NCI-H128 (cell line): ENCODE measurements at regions not wholly inside any gene's neighbourhood (a gene's known extent, or its start where the extent isn't known, plus 50 kb on each side); places are given as distances from the start of the nearest gene placed in this dataset.
"Not testable (repeated sequence)": the region's sequence is repeated elsewhere in the genome, so short reads cannot be mapped to it uniquely, and the experiment has no call there.

Experiments used
- DNase-seq: peaks from one replicate; lab custom pipeline; 2025; ENCODE audit not compliant: unreplicated experiment; lab: John Stamatoyannopoulos, UW

- DNase-seq = no peak
Observed at GRCh38 chr9:113664181-113664875, 200.8 kb downstream of the RGS3 start.

GRCh38 chr9:113665064-113665463 lies 201.5 kb downstream of the RGS3 start:
- no peak for DNase-seq

GRCh38 chr9:113665756-113666155 lies 202.2 kb downstream of the RGS3 start:
- no peak for DNase-seq

- no peak for DNase-seq
Observed at GRCh38 chr9:113668061-113668460, 204.5 kb downstream of the RGS3 start.

GRCh38 chr9:113669522-113670115 lies 206.1 kb downstream of the RGS3 start:
- DNase-seq = no peak

- DNase-seq = no peak
Observed at GRCh38 chr9:113673726-113674125, 202.4 kb upstream of the ZNF618 start.

GRCh38 chr9:113674436-113674835 lies 201.7 kb upstream of the ZNF618 start:
- no peak for DNase-seq

GRCh38 chr9:113675475-113675941 lies 200.6 kb upstream of the ZNF618 start:
- no peak for DNase-seq

- DNase-seq = no peak
Observed at GRCh38 chr9:113677057-113677456, 199.1 kb upstream of the ZNF618 start.

- no peak for DNase-seq
Observed at GRCh38 chr9:113677569-113677968, 198.5 kb upstream of the ZNF618 start.

GRCh38 chr9:113678119-113678858 lies 197.8 kb upstream of the ZNF618 start:
- no peak for DNase-seq

- no peak for DNase-seq
Observed at GRCh38 chr9:113678859-113679256, 197.3 kb upstream of the ZNF618 start.

- DNase-seq = peak; percentile 10
Observed at GRCh38 chr9:113682297-113682771, 193.8 kb upstream of the ZNF618 start.

GRCh38 chr9:113685636-113686035 lies 190.5 kb upstream of the ZNF618 start:
- DNase-seq = not testable (repeated sequence)

- no peak for DNase-seq
Observed at GRCh38 chr9:113687107-113687679, 188.9 kb upstream of the ZNF618 start.

GRCh38 chr9:113687680-113688371 lies 188.3 kb upstream of the ZNF618 start:
- DNase-seq = no peak

- no peak for DNase-seq
Observed at GRCh38 chr9:113690055-113690740, 185.9 kb upstream of the ZNF618 start.

- DNase-seq = no peak
Observed at GRCh38 chr9:113692256-113692655, 183.9 kb upstream of the ZNF618 start.

- DNase-seq = no peak
Observed at GRCh38 chr9:113694912-113695311, 181.2 kb upstream of the ZNF618 start.

GRCh38 chr9:113695440-113695851 lies 180.7 kb upstream of the ZNF618 start:
- no peak for DNase-seq
